Endodermal cell (in vitro differentiated cells): ENCODE measurements at regions not wholly inside any gene's neighbourhood (a gene's known extent, or its start where the extent isn't known, plus 50 kb on each side); places are given as distances from the start of the nearest gene placed in this dataset.

Experiments
- DNase-seq: peaks from one replicate; pipeline ENCODE4 v3.0.0-alpha.2; 2017
- H3K27ac ChIP-seq: 2 replicates; pipeline ENCODE4 v1.5.1; 2013; ENCODE audit warnings: mild to moderate bottlenecking, low read depth, low read length, moderate library complexity
- H3K27me3 ChIP-seq: 2 replicates; pipeline ENCODE4 v1.6.1; 2013; ENCODE audit warnings: mild to moderate bottlenecking, low read length, moderate library complexity; ENCODE audit not compliant: insufficient read depth, control insufficient read depth, poor library complexity, severe bottlenecking
- H3K36me3 ChIP-seq: 2 replicates; pipeline ENCODE4 v1.7.0; 2013; ENCODE audit warnings: mild to moderate bottlenecking, low read length, moderate library complexity; ENCODE audit not compliant: control insufficient read depth, insufficient read depth
- H3K4me1 ChIP-seq: one replicate; pipeline ENCODE4 v1.7.0; 2013; ENCODE audit warnings: low read length; ENCODE audit not compliant: control insufficient read depth, insufficient read depth
- H3K4me3 ChIP-seq: 2 replicates; pipeline ENCODE4 v1.5.1; 2013; ENCODE audit warnings: mild to moderate bottlenecking, low read length, moderate library complexity
- H3K9ac ChIP-seq: 2 replicates; pipeline ENCODE4 v1.6.1; 2013; ENCODE audit warnings: mild to moderate bottlenecking, low read length, moderate library complexity; ENCODE audit not compliant: poor library complexity, severe bottlenecking; ENCODE audit errors: extremely low read depth
- H3K9me3 ChIP-seq: 2 replicates; pipeline ENCODE4 v1.6.1; 2013; ENCODE audit warnings: mild to moderate bottlenecking, low read length, moderate library complexity; ENCODE audit not compliant: control insufficient read depth
- H3K27ac Mint-ChIP-seq: 2 replicates; pipeline ENCODE4 v1.8.0; 2020; ENCODE audit warnings: mixed read lengths
- H3K27me3 Mint-ChIP-seq: 2 replicates; pipeline ENCODE4 v1.8.0; 2021; ENCODE audit warnings: mild to moderate bottlenecking, mixed read lengths; ENCODE audit not compliant: insufficient read depth
- H3K36me3 Mint-ChIP-seq: 2 replicates; pipeline ENCODE4 v1.8.0; 2020; ENCODE audit warnings: low read depth, mixed read lengths
- H3K4me1 Mint-ChIP-seq: 2 replicates; pipeline ENCODE4 v1.8.0; 2020; ENCODE audit warnings: mixed read lengths
- H3K4me3 Mint-ChIP-seq: 2 replicates; pipeline ENCODE4 v1.8.0; 2020; ENCODE audit warnings: mild to moderate bottlenecking, moderate library complexity, mixed read lengths
- H3K9me3 Mint-ChIP-seq: 2 replicates; pipeline ENCODE4 v1.8.0; 2020; ENCODE audit warnings: mild to moderate bottlenecking, mixed read lengths
- WGBS, 2 experiments: methylation state at CpG; one replicate each; pipeline versions ENCODE4 v1.1.5 to v1.1.7; 2013; ENCODE audit warnings: missing lambda C conversion rate in 2 of 2, mixed read lengths in 1 of 2; ENCODE audit not compliant: insufficient coverage in 1 of 2, insufficient read length in 1 of 2; 5-methylcytosine and 5-hydroxymethylcytosine counted together
- TF ChIP-seq, protein P1 (sequence below): fragments of 200-600 bp; sonication (generic); conservative IDR thresholded peaks from 2 replicates; pipeline ENCODE4 v1.5.0; 2021; ENCODE audit warnings: antibody characterized with exemption, mild to moderate bottlenecking

DNA sequence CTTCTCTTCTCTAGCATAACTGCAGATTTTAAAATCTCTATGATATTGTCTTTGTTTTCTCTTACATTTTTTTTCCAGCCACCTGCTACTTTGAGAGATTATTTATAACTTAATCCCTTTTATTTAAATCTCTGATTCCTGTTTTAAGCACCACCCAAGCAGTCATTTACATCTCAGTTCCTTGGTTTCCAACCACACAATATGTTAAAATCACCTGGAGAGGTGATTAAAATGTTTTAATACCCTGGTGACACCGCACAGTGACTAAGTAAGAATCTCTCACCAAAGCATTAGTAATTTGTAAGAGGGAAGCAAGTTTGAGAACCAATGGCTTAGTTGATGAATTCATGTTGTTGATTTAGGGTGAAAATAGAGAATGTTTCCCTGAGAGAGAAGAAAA lies 849.8 kb downstream of the TMTC2 start:
- TF ChIP-seq, protein P1, sequence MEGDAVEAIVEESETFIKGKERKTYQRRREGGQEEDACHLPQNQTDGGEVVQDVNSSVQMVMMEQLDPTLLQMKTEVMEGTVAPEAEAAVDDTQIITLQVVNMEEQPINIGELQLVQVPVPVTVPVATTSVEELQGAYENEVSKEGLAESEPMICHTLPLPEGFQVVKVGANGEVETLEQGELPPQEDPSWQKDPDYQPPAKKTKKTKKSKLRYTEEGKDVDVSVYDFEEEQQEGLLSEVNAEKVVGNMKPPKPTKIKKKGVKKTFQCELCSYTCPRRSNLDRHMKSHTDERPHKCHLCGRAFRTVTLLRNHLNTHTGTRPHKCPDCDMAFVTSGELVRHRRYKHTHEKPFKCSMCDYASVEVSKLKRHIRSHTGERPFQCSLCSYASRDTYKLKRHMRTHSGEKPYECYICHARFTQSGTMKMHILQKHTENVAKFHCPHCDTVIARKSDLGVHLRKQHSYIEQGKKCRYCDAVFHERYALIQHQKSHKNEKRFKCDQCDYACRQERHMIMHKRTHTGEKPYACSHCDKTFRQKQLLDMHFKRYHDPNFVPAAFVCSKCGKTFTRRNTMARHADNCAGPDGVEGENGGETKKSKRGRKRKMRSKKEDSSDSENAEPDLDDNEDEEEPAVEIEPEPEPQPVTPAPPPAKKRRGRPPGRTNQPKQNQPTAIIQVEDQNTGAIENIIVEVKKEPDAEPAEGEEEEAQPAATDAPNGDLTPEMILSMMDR: no peak
- Histone ChIP-seq H3K9ac (no peak overlapping the region), H3K27me3 (no peaks in the 10 kb centered on the region), H3K36me3 (no peaks in the 10 kb centered on the region), H3K27ac (no peak overlapping the region), H3K9me3 (no peaks in the 10 kb centered on the region), H3K4me3 (no peak overlapping the region), H3K4me1 (no peaks in the 10 kb centered on the region)
- DNase-seq: no peak
- H3K9me3 Mint-ChIP-seq: no peaks in the 10 kb centered on the region
- H3K27me3 Mint-ChIP-seq: no peaks in the 10 kb centered on the region
- peak overlapping the region; percentile 79 for H3K27ac Mint-ChIP-seq
- H3K4me1 Mint-ChIP-seq: peaks cover 6% of the 10 kb centered on the region
- 86% methylated on average over 1 of the region's 1 CpG; no CpG with 5 or more reads in 1 of the 2 experiments for WGBS, 2 experiments
- no peaks in the 10 kb centered on the region for H3K36me3 Mint-ChIP-seq
- H3K4me3 Mint-ChIP-seq: no peak overlapping the region

DNA sequence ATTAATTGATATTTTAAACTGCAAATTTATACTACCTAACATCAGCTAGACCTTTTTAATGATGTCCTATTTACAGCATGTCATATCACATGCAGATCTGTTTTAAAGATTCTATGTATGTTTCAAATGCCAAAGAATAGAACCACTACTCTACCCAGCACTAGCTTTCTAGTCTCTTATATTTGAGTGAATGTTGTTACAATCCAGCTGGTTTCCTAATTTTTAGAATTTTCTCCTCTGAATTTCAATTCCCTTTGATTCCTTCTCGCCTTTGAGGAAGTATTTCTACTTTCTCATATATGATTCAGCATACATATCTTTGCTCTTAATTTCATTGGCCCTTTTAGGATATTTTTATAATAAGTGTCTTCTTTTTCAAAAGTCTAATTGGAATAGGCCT lies 841.9 kb downstream of the TMTC2 start:
- TF ChIP-seq, protein P1: no peak
- no peaks in the 10 kb centered on the region for H3K9me3 Mint-ChIP-seq
- no CpG with 5 or more reads among the region's 1 CpG for WGBS, 2 experiments
- Histone ChIP-seq H3K27me3 (no peaks in the 10 kb centered on the region), H3K4me1 (no peaks in the 10 kb centered on the region), H3K36me3 (no peaks in the 10 kb centered on the region), H3K4me3 (no peak overlapping the region), H3K9me3 (no peaks in the 10 kb centered on the region), H3K27ac (no peak overlapping the region), H3K9ac (no peak overlapping the region)
- H3K27ac Mint-ChIP-seq: no peak overlapping the region
- H3K27me3 Mint-ChIP-seq: no peaks in the 10 kb centered on the region
- no peak overlapping the region for H3K4me3 Mint-ChIP-seq
- no peaks in the 10 kb centered on the region for H3K36me3 Mint-ChIP-seq
- H3K4me1 Mint-ChIP-seq: no peaks in the 10 kb centered on the region
- DNase-seq: no peak

DNA sequence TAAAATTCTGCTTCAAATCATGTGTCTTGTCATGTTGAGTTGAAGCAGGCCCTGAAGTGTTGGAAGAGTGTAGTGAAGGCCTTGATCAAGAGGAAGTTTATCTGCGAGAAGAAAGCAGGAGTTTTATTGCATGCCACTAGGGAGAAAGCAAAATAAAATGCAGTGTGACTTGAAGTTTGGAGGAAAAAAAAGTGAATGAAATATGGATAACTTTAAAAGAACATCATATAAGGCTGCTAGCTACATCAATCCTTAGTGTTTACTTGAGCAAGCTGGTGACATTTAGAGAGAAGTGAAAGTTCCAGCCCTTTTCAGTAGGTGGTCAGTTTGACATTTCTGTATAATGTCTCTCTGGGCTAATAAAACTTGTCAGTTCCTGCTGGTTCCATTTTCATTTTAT lies 841.1 kb downstream of the TMTC2 start:
- no peak overlapping the region for H3K27ac Mint-ChIP-seq
- TF ChIP-seq, protein P1: no peak
- Histone ChIP-seq H3K9me3 (no peaks in the 10 kb centered on the region), H3K27ac (no peak overlapping the region), H3K9ac (no peak overlapping the region), H3K4me3 (no peak overlapping the region), H3K36me3 (no peaks in the 10 kb centered on the region), H3K4me1 (no peaks in the 10 kb centered on the region), H3K27me3 (no peaks in the 10 kb centered on the region)
- no peak for DNase-seq
- H3K9me3 Mint-ChIP-seq: no peaks in the 10 kb centered on the region
- no peaks in the 10 kb centered on the region for H3K27me3 Mint-ChIP-seq
- no peaks in the 10 kb centered on the region for H3K36me3 Mint-ChIP-seq
- no peak overlapping the region for H3K4me3 Mint-ChIP-seq
- H3K4me1 Mint-ChIP-seq: no peaks in the 10 kb centered on the region
- 91 to 100% methylated on average over 1 of the region's 1 CpG for WGBS, 2 experiments
